GM19324 (cell line): ENCODE measurements at regions not wholly inside any gene's neighbourhood (a gene's known extent, or its start where the extent isn't known, plus 50 kb on each side); places are given as distances from the start of the nearest gene placed in this dataset.
"Not testable (repeated sequence)": the region's sequence is repeated elsewhere in the genome, so short reads cannot be mapped to it uniquely, and the experiment has no call there.

Experiments used
- ATAC-seq: cut with Tn5 transposase; IDR thresholded peaks from one replicate; pipeline ENCODE4 v1.9.1; 2021; ENCODE audit warnings: mild to moderate bottlenecking, moderate library complexity; ENCODE audit not compliant: unreplicated experiment, low FRiP score

DNA sequence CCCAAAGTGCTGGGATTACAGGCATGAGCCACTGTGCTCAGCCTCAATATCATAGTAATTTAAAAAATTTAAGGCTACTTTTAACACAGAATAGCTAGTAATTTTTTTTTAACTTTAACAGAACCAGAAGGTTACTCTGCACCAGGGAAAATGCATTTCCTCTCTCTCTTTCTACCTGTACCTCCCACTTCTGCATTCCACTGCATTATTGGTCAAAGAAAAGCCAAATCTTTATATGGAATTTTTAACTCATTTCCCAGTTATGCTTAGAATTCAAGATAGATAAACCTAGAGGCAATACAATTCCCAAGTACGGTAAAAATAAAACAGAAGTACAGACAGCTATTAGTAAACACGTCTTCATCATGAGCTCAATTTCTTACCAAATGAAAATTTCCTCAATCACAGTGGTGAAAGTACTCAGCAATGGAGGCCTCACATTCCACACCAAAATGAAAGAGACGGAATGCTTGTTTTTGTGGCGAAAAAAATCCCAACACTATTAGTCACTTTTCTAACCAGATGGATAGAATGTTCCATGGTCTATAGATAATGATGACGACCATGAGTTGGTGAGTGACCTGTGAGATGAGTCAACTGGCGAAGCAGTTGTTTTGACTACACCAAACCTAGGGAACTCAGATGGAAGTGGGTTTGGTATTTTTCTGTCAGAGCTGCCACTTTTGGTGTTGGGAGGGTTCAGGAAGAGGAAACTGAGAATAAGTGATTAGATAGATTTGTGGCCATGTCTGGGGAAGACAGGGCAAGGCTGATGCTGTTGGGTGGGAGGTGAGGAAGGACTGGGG, 104.7 kb upstream of the SGK1 start:
- ATAC-seq = no peak

DNA sequence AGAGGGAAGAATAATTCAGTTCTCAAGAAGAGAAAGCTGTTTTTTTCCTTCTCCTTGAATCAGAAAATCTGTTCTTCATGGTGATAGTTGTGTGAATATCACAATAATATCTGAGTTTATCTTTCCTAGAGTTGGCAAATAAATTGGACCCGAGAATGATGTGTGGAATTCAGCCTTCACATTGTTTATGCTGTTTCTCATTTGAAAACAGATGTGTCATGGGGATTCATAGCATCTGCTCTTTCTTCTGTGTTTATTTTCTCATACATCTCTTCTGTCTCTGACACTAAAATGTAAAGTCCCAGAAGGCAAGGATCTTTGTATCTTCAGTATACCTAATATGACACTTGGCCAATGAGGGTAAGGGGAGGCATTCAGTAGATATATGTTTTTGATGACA, 103.6 kb upstream of the SGK1 start:
- no peak for ATAC-seq

GRCh38 chr6:134420614-134421181, 102.8 kb upstream of the SGK1 start:
- no peak for ATAC-seq

- no peak for ATAC-seq
Observed at GRCh38 chr6:134419716-134420115, 101.8 kb upstream of the SGK1 start.

GRCh38 chr6:134416418-134417154, 98.7 kb upstream of the SGK1 start:
- no peak for ATAC-seq

DNA sequence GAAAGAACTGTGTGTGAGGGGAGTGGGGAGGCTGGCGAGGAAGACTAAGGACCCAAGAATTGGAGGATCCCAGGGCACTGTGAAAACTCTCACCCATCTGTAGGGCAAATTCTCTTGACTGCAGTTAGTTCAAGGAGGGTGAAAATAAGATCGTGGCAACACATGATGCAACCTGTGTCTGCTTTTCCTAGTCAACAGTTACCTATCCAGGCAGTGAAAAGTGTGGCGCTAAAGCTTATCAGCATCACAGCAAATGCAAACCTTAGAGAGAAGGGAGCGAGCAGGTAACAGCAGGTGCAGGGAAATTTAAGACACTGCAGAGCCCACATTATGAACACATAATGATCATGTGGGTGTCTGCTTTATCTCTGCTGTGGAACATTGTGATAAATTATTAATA, 97.7 kb upstream of the SGK1 start:
- no peak for ATAC-seq

DNA sequence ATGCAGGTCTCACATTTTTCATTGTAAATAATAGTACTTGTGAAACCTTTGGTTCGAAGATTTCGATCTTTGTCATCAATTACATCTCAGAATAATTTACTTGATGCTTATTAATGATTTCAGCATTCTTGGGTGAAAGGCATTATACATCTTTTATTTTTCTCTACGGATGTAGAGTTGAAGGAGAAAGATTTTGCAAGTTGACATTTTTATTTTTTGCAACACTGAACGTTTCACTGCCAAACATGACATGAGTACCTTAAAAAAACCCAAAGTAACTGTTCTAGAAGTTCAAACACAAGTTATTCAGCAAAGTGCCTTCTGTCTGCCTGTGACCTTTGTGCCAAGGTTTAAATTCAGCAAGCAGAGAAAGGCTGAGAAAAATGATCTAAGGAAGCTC, 97.3 kb upstream of the SGK1 start:
- no peak for ATAC-seq

DNA sequence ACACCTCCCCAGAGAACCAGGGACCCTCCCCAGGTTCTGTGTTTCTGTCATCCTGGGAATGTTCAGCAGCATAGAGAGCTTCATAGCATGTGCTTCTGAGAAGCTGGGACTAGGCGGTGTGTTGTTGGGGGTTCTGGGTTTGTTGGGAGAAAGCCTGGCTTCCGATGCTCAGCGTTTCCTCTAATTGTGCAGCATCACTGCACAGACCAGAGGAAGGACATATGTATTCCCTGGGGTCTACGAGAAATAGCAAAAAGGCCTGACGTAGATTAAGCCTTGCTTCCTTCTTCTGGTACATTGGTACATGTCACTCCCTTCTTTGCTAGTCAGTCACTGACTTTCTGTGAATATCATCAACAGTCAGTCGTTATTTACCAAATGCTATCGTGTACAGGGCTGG, 96.9 kb upstream of the SGK1 start:
- no peak for ATAC-seq

GRCh38 chr6:134413241-134413643, 95.3 kb upstream of the SGK1 start:
- ATAC-seq = no peak

DNA sequence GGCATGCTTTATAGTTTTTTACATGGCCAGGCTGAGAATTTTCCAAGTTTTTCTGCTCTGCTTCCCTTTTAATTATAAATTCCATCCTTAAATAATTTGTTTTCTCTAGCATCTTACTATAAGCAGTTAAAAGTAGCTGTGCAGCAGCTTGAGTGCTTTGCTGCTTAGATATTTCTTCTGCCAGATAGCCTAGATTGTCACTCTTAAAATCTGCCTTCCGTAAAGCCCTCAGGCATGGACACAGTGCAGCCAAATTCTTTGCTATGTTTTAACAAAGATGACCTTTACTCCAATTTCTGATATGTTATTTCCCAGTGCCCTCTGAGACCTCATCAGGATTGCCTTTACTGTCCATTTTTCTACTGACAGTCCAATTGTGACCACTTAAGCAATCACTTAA, 92.6 kb upstream of the SGK1 start:
- no peak for ATAC-seq

DNA sequence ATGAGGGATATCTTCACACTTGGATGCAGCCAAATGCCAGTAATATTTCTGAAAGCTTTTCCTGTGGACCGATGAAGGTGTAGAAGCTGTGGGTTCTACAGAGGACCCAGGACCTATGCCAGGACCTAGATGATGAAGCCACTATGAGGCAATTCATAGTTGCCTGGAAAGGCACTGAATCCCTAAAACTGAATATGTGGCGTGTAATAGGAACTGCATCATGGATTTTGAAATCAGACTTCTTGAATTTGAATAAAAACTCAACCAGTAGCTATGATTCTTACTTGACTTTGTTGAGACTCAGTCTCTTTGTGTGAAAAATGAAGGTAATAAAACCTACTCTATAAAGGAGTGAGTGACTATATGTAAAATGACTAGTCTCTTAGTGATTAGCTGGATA, 89.9 kb upstream of the SGK1 start:
- ATAC-seq = no peak

DNA sequence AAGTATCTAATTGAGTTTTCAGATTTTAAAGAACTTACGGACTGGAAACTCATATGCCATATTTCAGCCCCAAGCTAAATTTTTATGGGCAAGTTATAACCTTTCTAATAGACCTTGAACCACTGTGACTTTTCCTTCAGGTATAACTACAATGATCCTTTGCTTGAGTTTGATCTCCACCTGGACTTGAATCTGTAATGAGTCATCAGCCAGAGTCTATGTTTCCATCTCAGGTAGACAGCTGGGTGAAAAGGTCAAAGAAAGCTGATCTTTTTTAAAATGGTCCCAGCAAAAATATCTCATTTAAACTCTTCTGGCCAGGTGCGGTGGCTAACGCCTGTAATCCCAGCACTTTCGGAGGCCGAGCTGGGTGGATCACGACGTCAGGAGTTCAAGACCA, 88.4 kb upstream of the SGK1 start:
- ATAC-seq = no peak

GRCh38 chr6:134405386-134406087, 87.6 kb upstream of the SGK1 start:
- no peak for ATAC-seq

DNA sequence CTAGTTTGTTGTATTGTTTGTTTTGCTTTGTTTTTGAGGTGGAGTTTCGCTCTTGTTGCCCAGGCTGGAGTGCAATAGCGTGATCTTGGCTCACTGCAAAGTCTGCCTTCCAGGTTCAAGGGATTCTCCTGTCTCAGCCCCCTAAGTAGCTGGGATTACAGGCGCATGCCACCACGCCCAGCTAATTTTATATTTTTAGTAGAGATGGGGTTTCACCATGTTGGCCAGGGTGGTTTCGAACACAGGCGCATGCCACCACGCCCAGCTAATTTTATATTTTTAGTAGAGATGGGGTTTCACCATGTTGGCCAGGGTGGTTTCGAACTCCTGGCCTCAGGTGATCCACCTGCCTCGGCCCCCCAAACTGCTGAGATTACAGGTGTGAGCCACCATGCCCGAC, 85.4 kb upstream of the SGK1 start:
- ATAC-seq = not testable (repeated sequence)

GRCh38 chr6:134402372-134402984, 84.6 kb upstream of the SGK1 start:
- ATAC-seq = no peak

DNA sequence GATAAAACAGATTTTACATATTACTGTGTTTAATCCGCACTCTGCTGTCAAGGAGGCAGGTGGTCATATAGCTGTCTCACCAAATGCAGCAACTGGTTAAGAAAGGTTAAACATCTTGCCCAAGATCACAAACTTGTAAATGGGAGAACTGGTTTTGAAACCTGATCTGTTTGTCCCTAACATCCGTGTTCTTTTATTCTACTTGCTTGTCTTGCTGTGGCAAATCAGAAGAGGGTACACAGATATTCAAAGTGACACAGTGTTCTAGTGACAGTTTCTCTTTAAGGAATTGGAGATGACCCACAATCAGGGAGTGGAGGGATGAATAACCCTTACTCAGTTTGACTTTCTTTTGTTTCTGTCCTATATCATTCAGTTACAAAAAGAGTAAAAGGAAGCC, 83.0 kb upstream of the SGK1 start:
- no peak for ATAC-seq

DNA sequence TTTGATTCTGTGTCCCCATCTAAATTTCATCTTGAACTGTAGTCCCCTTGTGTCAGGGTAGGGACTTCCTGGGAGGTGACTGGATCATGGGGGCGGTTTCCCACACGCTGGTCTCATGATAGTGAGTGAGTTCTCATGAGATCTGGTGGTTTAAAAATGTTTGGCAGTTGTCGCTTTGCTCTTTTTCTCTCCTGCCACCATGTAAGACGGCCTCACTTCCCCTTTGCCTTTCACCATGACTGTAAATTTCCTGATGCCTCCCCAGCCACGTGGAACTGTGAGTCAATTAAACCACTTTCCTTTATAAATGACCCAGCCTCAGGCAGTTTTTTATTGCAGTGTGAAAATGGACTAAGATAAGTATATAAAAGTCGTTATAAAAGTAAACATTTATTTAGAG, 80.5 kb upstream of the SGK1 start:
- ATAC-seq = no peak

- ATAC-seq = no peak
Observed at GRCh38 chr6:134397676-134398075, 79.8 kb upstream of the SGK1 start.

- no peak for ATAC-seq
Observed at GRCh38 chr6:134394905-134395304, 77.0 kb upstream of the SGK1 start.

- ATAC-seq = no peak
Observed at GRCh38 chr6:134394208-134394607, 76.3 kb upstream of the SGK1 start.

- no peak for ATAC-seq
Observed at GRCh38 chr6:134391205-134391604, 73.3 kb upstream of the SGK1 start.
